Esophagus (tissue), 2 donors: ENCODE measurements at regions not wholly inside any gene's neighbourhood (a gene's known extent, or its start where the extent isn't known, plus 50 kb on each side); places are given as distances from the start of the nearest gene placed in this dataset.
"Not testable (repeated sequence)": the region's sequence is repeated elsewhere in the genome, so short reads cannot be mapped to it uniquely, and the experiment has no call there.

Experiments
- H3K27ac ChIP-seq, 2 donors: one replicate each; pipeline ENCODE4 v1.5.1; 2013; ENCODE audit warnings: low read depth in 2 of 2, mild to moderate bottlenecking in 2 of 2, inconsistent platforms in 1 of 2, low read length in 1 of 2, moderate library complexity in 1 of 2
- H3K27me3 ChIP-seq, 2 donors: one replicate each; pipeline ENCODE4 v1.6.1; 2013; ENCODE audit warnings: low read length in 2 of 2, control low read depth in 1 of 2, mild to moderate bottlenecking in 1 of 2; ENCODE audit not compliant: insufficient read depth in 2 of 2, control insufficient read depth in 1 of 2
- H3K36me3 ChIP-seq, 2 donors: one replicate each; pipeline ENCODE4 v1.6.1; 2013; ENCODE audit warnings: low read length in 1 of 2; ENCODE audit not compliant: control insufficient read depth in 2 of 2, insufficient read depth in 2 of 2
- H3K4me1 ChIP-seq, 2 donors: one replicate each; pipeline ENCODE4 v1.6.1; 2013; ENCODE audit warnings: low read length in 1 of 2; ENCODE audit not compliant: control insufficient read depth in 2 of 2, insufficient read depth in 2 of 2
- H3K4me3 ChIP-seq, 2 donors: one replicate each; pipeline ENCODE4 v1.5.1; 2013; ENCODE audit warnings: low read length in 2 of 2, mild to moderate bottlenecking in 2 of 2, low read depth in 1 of 2, moderate library complexity in 1 of 2
- H3K9me3 ChIP-seq, 2 donors: one replicate each; pipeline ENCODE4 v1.6.1; 2013; ENCODE audit warnings: mild to moderate bottlenecking in 2 of 2, low read depth in 1 of 2, low read length in 1 of 2, moderate library complexity in 1 of 2; ENCODE audit not compliant: control insufficient read depth in 2 of 2, insufficient read depth in 1 of 2
- WGBS, 2 donors: extraction: QIAGEN DNeasy Blood & Tissue Kit; methylation state at CpG; one replicate each; pipeline ENCODE4 v1.1.7; 2013; 5-methylcytosine and 5-hydroxymethylcytosine counted together
- donor health status: healthy with polysubstance abuse.
- donor health status: Bipolar disorder and iron deficiency.

DNA sequence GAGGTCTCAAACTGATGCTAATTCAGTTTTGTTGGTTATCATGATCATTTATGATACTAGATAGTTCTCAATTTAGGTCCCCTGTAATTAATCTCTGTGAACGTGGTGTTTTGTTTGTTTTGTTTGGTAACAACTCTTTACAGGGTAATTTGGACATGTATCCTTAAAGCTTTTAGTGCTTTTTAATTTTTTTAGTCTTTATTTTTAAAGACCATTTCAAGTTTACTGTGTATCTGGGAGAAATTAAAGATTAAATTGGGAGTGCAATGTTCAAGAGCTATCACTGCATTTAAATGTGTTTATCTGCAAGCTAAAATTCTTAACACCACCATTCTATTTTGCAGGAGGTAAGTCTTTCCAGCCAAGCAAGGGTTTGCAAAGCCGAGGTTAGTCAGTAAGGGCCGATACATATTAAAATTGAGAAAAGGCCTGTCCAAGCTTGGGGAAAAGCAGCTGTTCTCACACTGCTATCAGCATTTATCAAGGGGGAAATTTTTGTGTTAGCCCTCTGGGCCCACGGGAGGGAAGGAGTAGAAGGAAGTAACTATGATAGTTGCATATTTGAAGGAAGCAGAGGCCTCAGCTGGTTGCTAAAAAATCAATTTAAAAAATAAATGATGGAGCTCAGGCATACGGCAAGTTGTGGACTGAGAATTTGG, 59.3 kb upstream of the ZNF217 start:
- H3K36me3 ChIP-seq, result no peaks in the 10 kb centered on the region
- 56 to 58% methylated on average over 5 of the region's 5 CpGs for WGBS, 2 donors
- no peak overlapping the region for H3K4me3 ChIP-seq
- H3K27me3 ChIP-seq, result no peaks in the 10 kb centered on the region
- H3K27ac ChIP-seq, result no peak overlapping the region
- H3K4me1 ChIP-seq, result no peaks in the 10 kb centered on the region
- no peaks in the 10 kb centered on the region for H3K9me3 ChIP-seq

DNA sequence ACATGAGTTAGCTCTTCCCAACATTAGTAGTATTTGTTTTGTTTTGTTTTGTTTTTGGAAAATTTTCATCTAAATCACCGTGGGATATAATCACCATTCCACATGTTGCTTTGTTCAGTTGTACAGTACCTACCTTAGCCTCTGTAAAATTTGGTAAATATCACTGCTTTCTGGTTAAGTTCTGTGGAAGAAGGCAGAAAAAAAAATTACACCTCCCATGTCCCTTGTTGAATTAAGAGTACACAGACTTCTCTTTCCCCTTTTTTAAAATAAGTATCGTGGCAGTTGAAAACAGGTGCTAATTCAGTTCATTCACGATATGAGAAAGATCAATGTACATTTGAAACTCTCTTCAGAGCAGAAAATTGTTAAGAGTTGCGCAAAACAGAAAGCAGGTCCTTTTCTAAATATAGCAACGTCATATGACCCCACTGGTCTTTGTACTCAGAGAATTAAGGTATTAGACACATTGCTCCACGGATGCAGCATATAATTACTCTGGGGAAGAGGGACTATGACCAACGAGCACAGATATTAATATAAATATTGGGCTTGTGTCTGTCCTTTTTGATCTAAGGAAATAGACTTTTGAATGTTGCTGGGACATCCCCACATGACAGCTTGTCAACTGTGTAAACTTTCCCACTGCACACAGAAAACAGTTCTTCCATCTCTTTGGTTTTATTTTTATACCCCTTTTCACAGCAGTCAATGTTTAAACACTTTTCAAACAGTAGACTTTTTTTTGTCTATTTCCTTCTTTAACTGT, 58.6 kb upstream of the ZNF217 start:
- Histone ChIP-seq H3K27ac (no peak overlapping the region), H3K27me3 (no peaks in the 10 kb centered on the region), H3K4me1 (no peaks in the 10 kb centered on the region), H3K4me3 (no peak overlapping the region), H3K36me3 (no peaks in the 10 kb centered on the region), H3K9me3 (no peaks in the 10 kb centered on the region)
- WGBS, 2 donors, result 24 to 39% methylated on average over 7 of the region's 7 CpGs

DNA sequence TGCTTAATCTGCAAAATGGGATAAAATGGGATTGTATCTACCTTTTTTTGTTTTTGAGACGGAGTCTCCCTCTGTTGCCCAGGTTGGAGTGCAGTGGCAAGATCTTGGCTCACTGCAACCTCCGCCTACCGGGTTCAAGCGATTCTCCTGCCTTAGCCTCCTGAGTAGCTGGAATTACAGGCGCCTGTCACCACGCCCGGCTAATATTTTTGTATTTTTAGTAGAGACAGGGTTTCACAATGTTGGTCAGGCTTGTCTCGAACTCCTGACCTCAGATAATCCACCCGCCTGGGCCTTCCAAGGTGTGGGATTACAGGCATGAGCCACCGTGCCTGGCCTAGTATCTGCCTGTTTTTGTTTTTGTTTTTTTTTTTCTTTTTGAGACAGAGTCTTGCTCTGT, 55.9 kb upstream of the ZNF217 start:
- WGBS, 2 donors, result 87 to 90% methylated on average over 10 of the region's 10 CpGs
- H3K27me3 ChIP-seq, result not testable (repeated sequence)

DNA sequence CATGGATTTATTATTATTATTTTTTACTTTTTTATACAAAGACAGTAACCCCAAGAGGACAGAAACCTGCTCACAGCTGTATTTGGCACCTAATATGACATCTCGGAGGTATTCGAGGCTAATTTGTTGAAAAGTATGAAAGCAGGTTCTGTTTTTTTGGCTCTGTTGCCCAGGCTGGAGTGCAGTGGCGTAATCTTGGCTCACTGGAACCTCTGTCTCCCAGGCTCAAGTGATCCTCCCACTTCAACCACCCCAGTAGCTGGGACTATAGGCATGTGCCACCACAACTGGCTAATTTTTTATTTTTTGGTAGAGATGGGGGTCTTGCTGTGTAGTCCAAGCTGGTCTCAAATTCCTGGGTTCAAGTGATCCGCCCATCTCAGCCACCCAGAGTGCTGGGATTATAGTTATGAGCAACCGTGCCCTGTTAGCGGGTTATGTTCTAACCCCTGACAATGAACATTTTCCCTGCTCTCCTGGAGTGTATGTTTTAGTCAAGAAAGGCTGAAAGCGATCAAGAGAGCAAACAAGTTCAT, 53.7 kb upstream of the ZNF217 start:
- Histone ChIP-seq H3K4me3 (no peak overlapping the region), H3K36me3 (no peaks in the 10 kb centered on the region), H3K27me3 (no peaks in the 10 kb centered on the region), H3K9me3 (no peaks in the 10 kb centered on the region), H3K27ac (no peak overlapping the region), H3K4me1 (no peaks in the 10 kb centered on the region)
- WGBS, 2 donors, result 94 to 95% methylated on average over 7 of the region's 7 CpGs

More for the DNA sequence above, 55.9 kb upstream of the ZNF217 start:
- H3K36me3 ChIP-seq, H3K4me1 ChIP-seq, H3K4me3 ChIP-seq, H3K27ac ChIP-seq, H3K9me3 ChIP-seq: not testable (repeated sequence)

DNA sequence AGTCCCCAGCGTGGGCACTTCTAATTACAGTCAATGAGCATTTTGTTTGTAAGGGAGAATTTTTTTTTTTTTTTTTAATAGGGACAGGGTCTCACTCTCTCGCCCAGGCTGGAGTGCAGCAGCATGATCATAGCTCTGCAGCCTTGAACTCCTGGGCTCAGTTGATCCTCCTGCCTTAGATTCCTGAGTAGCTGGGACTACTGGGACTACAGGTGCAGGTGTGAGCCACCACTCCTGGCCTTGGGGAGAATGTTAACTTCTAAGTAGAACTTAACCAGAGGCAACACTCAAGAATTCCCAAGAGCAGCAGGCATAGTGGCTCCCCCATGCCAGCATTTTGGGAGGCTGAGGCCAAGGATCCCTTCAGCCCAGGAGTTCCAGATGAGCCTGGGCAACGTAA, 52.9 kb upstream of the ZNF217 start:
- H3K9me3 ChIP-seq, result no peaks in the 10 kb centered on the region
- H3K36me3 ChIP-seq, result no peaks in the 10 kb centered on the region
- no peak overlapping the region for H3K27ac ChIP-seq
- H3K4me3 ChIP-seq, result no peak overlapping the region
- no peaks in the 10 kb centered on the region for H3K4me1 ChIP-seq
- WGBS, 2 donors, result 94 to 98% methylated on average over 3 of the region's 3 CpGs
- H3K27me3 ChIP-seq, result no peaks in the 10 kb centered on the region

DNA sequence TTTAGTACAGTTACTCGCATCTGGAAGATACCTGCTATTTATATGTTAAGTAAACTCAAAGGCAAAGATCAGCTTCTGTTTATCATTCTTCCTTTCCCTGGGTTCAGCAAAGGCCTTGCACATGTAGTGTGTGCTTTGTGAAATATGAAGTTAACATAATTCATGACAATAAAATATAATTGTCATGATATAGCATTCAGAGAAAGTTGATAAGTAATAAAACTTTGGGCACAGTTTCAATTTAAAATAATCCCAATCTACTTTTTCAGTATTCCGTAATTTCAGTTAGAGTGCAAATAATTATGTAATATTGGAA, 51.9 kb upstream of the ZNF217 start:
- H3K36me3 ChIP-seq, result no peaks in the 10 kb centered on the region

DNA sequence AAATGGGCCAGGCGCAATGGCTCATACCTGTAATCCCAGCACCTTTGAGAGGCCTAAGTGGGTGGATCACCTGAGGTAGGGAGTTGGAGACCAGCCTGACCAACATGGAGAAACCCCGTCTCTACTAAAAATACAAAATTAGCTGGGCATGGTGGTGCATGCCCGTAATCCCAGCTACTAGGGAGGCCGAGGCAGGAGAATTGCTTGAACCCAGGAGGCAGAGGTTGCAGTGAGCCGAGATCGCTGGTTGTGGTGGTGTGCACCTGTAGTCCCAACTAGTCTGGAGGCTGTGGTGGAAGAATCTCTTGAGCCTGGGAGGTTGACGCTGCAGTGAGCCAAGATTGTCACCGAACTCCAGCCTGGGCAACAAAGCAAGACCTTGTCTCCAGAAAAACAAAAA, 50.5 kb upstream of the ZNF217 start:
- H3K4me3 ChIP-seq, H3K4me1 ChIP-seq, H3K27me3 ChIP-seq, H3K36me3 ChIP-seq, H3K9me3 ChIP-seq, H3K27ac ChIP-seq: not testable (repeated sequence)
- 95 to 97% methylated on average over 8 of the region's 8 CpGs for WGBS, 2 donors

More for the DNA sequence above, 51.9 kb upstream of the ZNF217 start:
- no peak overlapping the region for H3K4me3 ChIP-seq
- WGBS, 2 donors, result 84 to 95% methylated on average over 2 of the region's 2 CpGs
- H3K4me1 ChIP-seq, result no peaks in the 10 kb centered on the region
- no peak overlapping the region for H3K27ac ChIP-seq
- no peaks in the 10 kb centered on the region for H3K27me3 ChIP-seq
- H3K9me3 ChIP-seq, result no peaks in the 10 kb centered on the region
